HepG2 (cell line): ENCODE measurements at regions not wholly inside any gene's neighbourhood (a gene's known extent, or its start where the extent isn't known, plus 50 kb on each side); places are given as distances from the start of the nearest gene placed in this dataset.

Experiments
- ATAC-seq: fragments of 200-7000 bp; cut with Tn5 transposase; 3 replicates; pipeline ENCODE4 v1.9.1; 2020; ENCODE audit warnings: mild to moderate bottlenecking, moderate library complexity
- BruUV-seq: library from RNA; stranded (reverse); fragments of 400-500 nt; replicated peaks from 2 replicates; lab custom pipeline; 2021; lab: Mats Ljungman, UMichigan
- CTCF ChIA-PET: fragments of 300-600 bp; formaldehyde crosslinking; extraction: SDS; loops from one replicate; lab custom pipeline; 2021; ENCODE audit warnings: low total read pairs, inconsistent platforms, low intra/inter-chr PET ratio; lab: Yijun Ruan, JAX
- POLR2A ChIA-PET: fragments of 350-600 bp; sonication (Branson Sonifier 250); formaldehyde crosslinking; loops from one replicate; lab custom pipeline; 2020; ENCODE audit warnings: antibody characterized with exemption, inconsistent platforms; lab: Yijun Ruan, JAX
- DNase-seq: peaks from one replicate; pipeline ENCODE4 v3.0.0-alpha.2; 2015; ENCODE audit warnings: low spot score
- FAIRE-seq: peaks from 3 replicates; lab custom pipeline; 2011; peaks lifted over from hg19 to GRCh38; lab: Jason Lieb, UNC
- H2AFZ ChIP-seq: one replicate; pipeline ENCODE4 v1.6.1; 2011; ENCODE audit warnings: low read length, inconsistent platforms
- H3K27ac ChIP-seq: fragments of 300-600 bp; 3 replicates; pipeline ENCODE4 v1.8.0; 2011; ENCODE audit warnings: mixed run types, mild to moderate bottlenecking, mixed read lengths, low read length, inconsistent platforms; ENCODE audit not compliant: insufficient read depth; ENCODE audit errors: extremely low read length
- H3K27me3 ChIP-seq, 2 experiments: fragments of 200-600 bp in 1 of 2; 2 replicates in 1 of 2; 3 replicates in 1 of 2; pipeline versions ENCODE4 v1.6.0 to v1.8.0; 2011; ENCODE audit warnings: low read length in 2 of 2, mild to moderate bottlenecking in 2 of 2, moderate library complexity in 2 of 2, inconsistent platforms in 1 of 2; ENCODE audit not compliant: insufficient read depth in 2 of 2, control insufficient read depth in 1 of 2
- H3K36me3 ChIP-seq, 2 experiments: fragments of 200-600 bp in 1 of 2; replicated peaks in 1 of 2; 2 replicates in 1 of 2; 3 replicates in 1 of 2; pipeline versions ENCODE4 v1.5.1 to v1.8.0; 2011; ENCODE audit warnings: low read length in 2 of 2, inconsistent platforms in 1 of 2; ENCODE audit not compliant: insufficient read depth in 2 of 2, control insufficient read depth in 1 of 2
- H3K4me1 ChIP-seq: 2 replicates; pipeline ENCODE4 v1.5.1; 2012; ENCODE audit warnings: low read length, inconsistent platforms; ENCODE audit not compliant: insufficient read depth
- H3K4me2 ChIP-seq: 2 replicates; pipeline ENCODE4 v1.6.0; 2011; ENCODE audit warnings: low read depth, low read length, inconsistent platforms
- H3K4me3 ChIP-seq, 3 experiments: fragments of 200-600 bp in 1 of 3; sonication (generic), shearing (Covaris generic) in 1 of 3; replicated peaks in 1 of 3; 2 replicates each; pipeline ENCODE4 v1.5.1; 2011 to 2016; ENCODE audit warnings: low read length in 3 of 3, inconsistent platforms in 2 of 3, low read depth in 2 of 3, mild to moderate bottlenecking in 2 of 3, control low read depth in 1 of 3, mixed read lengths in 1 of 3; ENCODE audit not compliant: insufficient read depth in 1 of 3
- H3K79me2 ChIP-seq: one replicate; pipeline ENCODE4 v1.6.1; 2011; ENCODE audit warnings: low read length, inconsistent platforms; ENCODE audit not compliant: insufficient read depth
- H3K9ac ChIP-seq: 2 replicates; pipeline ENCODE4 v1.6.0; 2011; ENCODE audit warnings: mild to moderate bottlenecking, low read depth, low read length, inconsistent platforms; ENCODE audit not compliant: insufficient read depth
- H3K9me3 ChIP-seq: 2 replicates; pipeline ENCODE4 v1.5.1; 2012; ENCODE audit warnings: mild to moderate bottlenecking, low read length
- H4K20me1 ChIP-seq: 2 replicates; pipeline ENCODE4 v1.6.0; 2011; ENCODE audit warnings: inconsistent platforms, mild to moderate bottlenecking, low read length, moderate library complexity; ENCODE audit not compliant: insufficient read depth
- CREB1 ChIP-seq, 2 experiments: fragments of 450-650 bp in 1 of 2; IDR thresholded peaks; 2 replicates each; pipeline ENCODE4 v1.6.1; 2016 to 2017; ENCODE audit warnings: control low read depth in 1 of 2, mild to moderate bottlenecking in 1 of 2, missing compliant biosample characterization in 1 of 2, missing genetic modification characterization in 1 of 2
- JUND ChIP-seq: sonication (generic); formaldehyde crosslinking; IDR thresholded peaks from 2 replicates; pipeline ENCODE4 v1.8.0; 2022; ENCODE audit warnings: mild to moderate bottlenecking, missing genetic modification reagents
- KMT2A ChIP-seq: sonication (generic); formaldehyde crosslinking; IDR thresholded peaks from 2 replicates; pipeline ENCODE4 v1.4.0; 2020; ENCODE audit warnings: missing genetic modification reagents
- MAFF ChIP-seq: IDR thresholded peaks from 2 replicates; pipeline ENCODE4 v1.6.1; 2011; ENCODE audit warnings: low read depth, low read length, improper control_type of control experiment
- MAFG ChIP-seq: sonication (generic); formaldehyde crosslinking; IDR thresholded peaks from 2 replicates; pipeline ENCODE4 v1.5.1; 2020; ENCODE audit warnings: mild to moderate bottlenecking, missing genetic modification reagents
- MAFK ChIP-seq, 2 experiments: IDR thresholded peaks in 1 of 2; conservative IDR thresholded peaks in 1 of 2; 2 replicates each; pipeline ENCODE4 v1.6.1; 2011; ENCODE audit warnings: improper control_type of control experiment in 2 of 2, low read length in 2 of 2
- RAD51 ChIP-seq: fragments of 450-650 bp; IDR thresholded peaks from 2 replicates; pipeline ENCODE4 v1.6.1; 2016; ENCODE audit warnings: borderline replicate concordance
- ZNF143 ChIP-seq: sonication (generic); formaldehyde crosslinking; IDR thresholded peaks from 2 replicates; pipeline ENCODE4 v1.4.0; 2020; ENCODE audit warnings: missing genetic modification reagents
- ZNF547 ChIP-seq: sonication (generic); formaldehyde crosslinking; IDR thresholded peaks from 2 replicates; pipeline ENCODE4 v1.5.1; 2020; ENCODE audit warnings: mild to moderate bottlenecking, missing genetic modification reagents
- ZNF616 ChIP-seq: sonication (generic); formaldehyde crosslinking; IDR thresholded peaks from 2 replicates; pipeline ENCODE4 v1.5.0; 2020; ENCODE audit warnings: low read depth, mild to moderate bottlenecking, missing genetic modification reagents
- WGBS: methylation state at CpG from one replicate; pipeline ENCODE4 v1.1.6; 2017; ENCODE audit warnings: low lambda C conversion rate; 5-methylcytosine and 5-hydroxymethylcytosine counted together
- in situ Hi-C: cut with HindIII; loops from 2 replicates; pipeline ENCODE4 v1.10.0; 2017; ENCODE audit warnings: low pct_unique_long_range_greater_than_20kb; ENCODE audit not compliant: extremely low pct_ligation_motif_present
- intact Hi-C: fragments of 100-400 bp; cut with micrococcal nuclease; formaldehyde crosslinking; loops from one replicate; pipeline ENCODE4 v1.10.0; 2022; ENCODE audit not compliant: unreplicated experiment
- TF ChIP-seq, protein P1 (sequence below): sonication (generic); formaldehyde crosslinking; IDR thresholded peaks from 2 replicates; pipeline ENCODE4 v1.4.0; 2020; ENCODE audit warnings: missing genetic modification reagents, borderline replicate concordance
- TF ChIP-seq, protein P2 (sequence below): sonication (generic); formaldehyde crosslinking; IDR thresholded peaks from 2 replicates; pipeline ENCODE4 v1.8.1; 2023; ENCODE audit warnings: mild to moderate bottlenecking, moderate library complexity, missing genetic modification reagents
- TF ChIP-seq, protein P3 (sequence below): conservative IDR thresholded peaks from 2 replicates; pipeline ENCODE4 v1.6.1; 2018; ENCODE audit warnings: missing genetic modification reagents
- TF ChIP-seq, protein P4 (sequence below): sonication (generic); formaldehyde crosslinking; IDR thresholded peaks from 2 replicates; pipeline ENCODE4 v1.4.0; 2020; ENCODE audit warnings: missing genetic modification reagents

DNA sequence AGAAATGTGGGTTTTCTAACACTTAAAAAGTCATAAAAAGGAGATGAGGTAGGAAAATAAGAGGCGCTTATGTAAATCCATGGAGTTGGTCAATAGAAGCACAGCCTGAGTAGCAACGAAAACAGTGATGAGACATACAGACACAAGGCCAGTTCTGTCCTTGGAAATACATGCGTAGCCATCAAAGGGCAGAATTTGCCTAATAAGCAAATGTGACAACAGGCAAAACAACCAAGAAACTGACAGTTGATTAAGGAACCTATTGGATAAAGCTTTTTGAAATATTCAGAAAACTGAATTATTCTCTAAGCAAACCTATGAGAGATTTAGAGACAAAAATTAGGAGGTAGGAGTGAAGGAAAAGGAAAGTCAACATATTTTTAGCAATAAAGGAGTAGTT lies 586.3 kb downstream of the PLCL1 start:
- ChIA-PET POLR2A (no interaction called here), CTCF (no interaction called here)
- Histone ChIP-seq H3K4me1 (no peaks in the 10 kb centered on the region), H3K9ac (no peak overlapping the region), H4K20me1 (no peaks in the 10 kb centered on the region), H3K36me3 (no peaks in the 10 kb centered on the region), H2AFZ (no peak overlapping the region), H3K4me3 (no peak overlapping the region), H3K79me2 (no peaks in the 10 kb centered on the region), H3K9me3 (no peaks in the 10 kb centered on the region), H3K4me2 (no peak overlapping the region), H3K27me3 (no peaks in the 10 kb centered on the region), H3K27ac (no peak overlapping the region)
- in situ Hi-C loops, result no loop called here
- 14% methylated on average over 3 of the region's 3 CpGs for WGBS
- intact Hi-C loops, result no loop called here
- FAIRE-seq, result no peak
- no peak for ATAC-seq
- DNase-seq, result no peak
- BruUV-seq, result no TSS peak
- peak; percentile 63 to 75; a peak in 3 of 4 replicates for TF ChIP-seq MAFK (conservative IDR thresholded peaks at IDR 0.05 in 1 of 2, IDR thresholded peaks at IDR 0.05 in 1 of 2; ENCODE audit: low read length in 2 of 2)
- peak; percentile 68 for TF ChIP-seq MAFF
- TF ChIP-seq ZNF616 (CRISPR knock-in tag), result no peak

DNA sequence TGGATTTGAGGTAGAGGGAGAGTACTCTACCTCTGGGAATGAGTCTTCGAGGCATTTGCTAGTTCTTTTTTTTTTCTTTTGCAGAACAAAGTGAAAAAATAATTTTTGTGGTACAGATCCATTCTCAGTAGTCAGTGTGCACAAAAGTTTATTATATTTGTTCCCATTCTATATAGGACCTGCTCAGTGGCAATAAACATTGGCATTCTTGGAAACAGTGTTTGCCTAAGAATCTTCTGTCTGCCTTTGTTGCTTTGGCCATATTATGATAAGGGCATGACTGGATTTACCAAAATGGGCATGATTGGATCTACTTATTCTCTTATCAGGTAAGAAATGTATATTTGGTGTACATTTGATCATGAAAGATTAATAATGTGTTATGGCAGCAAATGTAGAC lies 583.3 kb downstream of the PLCL1 start:
- H3K4me3 ChIP-seq, result no peak overlapping the region
- CTCF ChIA-PET, result no interaction called here
- no peak overlapping the region for H3K4me2 ChIP-seq
- in situ Hi-C loops (no loop called here), intact Hi-C loops (no loop called here)
- H3K9ac ChIP-seq, result no peak overlapping the region
- no peak for FAIRE-seq
- no peak overlapping the region for H2AFZ ChIP-seq
- no peaks in the 10 kb centered on the region for H3K79me2 ChIP-seq
- no TSS peak for BruUV-seq
- H3K36me3 ChIP-seq, result no peaks in the 10 kb centered on the region
- POLR2A ChIA-PET, result no interaction called here
- no peaks in the 10 kb centered on the region for H4K20me1 ChIP-seq
- WGBS, result 0% methylated on average over 1 of the region's 1 CpG
- DNase-seq, result no peak
- no peaks in the 10 kb centered on the region for H3K9me3 ChIP-seq
- no peaks in the 10 kb centered on the region for H3K27me3 ChIP-seq
- H3K27ac ChIP-seq, result no peak overlapping the region
- no peak for ATAC-seq
- no peaks in the 10 kb centered on the region for H3K4me1 ChIP-seq
- TF ChIP-seq JUND (CRISPR knock-in tag) (no peak), MAFG (CRISPR knock-in tag) (no peak), ZNF547 (CRISPR knock-in tag) (no peak), ZNF143 (CRISPR knock-in tag) (no peak), RAD51 (no peak), CREB1 (IDR thresholded peaks at IDR 0.05) (no peak), CREB1 (CRISPR knock-in tag; IDR thresholded peaks at IDR 0.05) (no peak), KMT2A (CRISPR knock-in tag) (no peak)
- TF ChIP-seq, protein P1, sequence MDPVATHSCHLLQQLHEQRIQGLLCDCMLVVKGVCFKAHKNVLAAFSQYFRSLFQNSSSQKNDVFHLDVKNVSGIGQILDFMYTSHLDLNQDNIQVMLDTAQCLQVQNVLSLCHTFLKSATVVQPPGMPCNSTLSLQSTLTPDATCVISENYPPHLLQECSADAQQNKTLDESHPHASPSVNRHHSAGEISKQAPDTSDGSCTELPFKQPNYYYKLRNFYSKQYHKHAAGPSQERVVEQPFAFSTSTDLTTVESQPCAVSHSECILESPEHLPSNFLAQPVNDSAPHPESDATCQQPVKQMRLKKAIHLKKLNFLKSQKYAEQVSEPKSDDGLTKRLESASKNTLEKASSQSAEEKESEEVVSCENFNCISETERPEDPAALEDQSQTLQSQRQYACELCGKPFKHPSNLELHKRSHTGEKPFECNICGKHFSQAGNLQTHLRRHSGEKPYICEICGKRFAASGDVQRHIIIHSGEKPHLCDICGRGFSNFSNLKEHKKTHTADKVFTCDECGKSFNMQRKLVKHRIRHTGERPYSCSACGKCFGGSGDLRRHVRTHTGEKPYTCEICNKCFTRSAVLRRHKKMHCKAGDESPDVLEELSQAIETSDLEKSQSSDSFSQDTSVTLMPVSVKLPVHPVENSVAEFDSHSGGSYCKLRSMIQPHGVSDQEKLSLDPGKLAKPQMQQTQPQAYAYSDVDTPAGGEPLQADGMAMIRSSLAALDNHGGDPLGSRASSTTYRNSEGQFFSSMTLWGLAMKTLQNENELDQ (CRISPR knock-in tag), result no peak
- TF ChIP-seq, protein P2, sequence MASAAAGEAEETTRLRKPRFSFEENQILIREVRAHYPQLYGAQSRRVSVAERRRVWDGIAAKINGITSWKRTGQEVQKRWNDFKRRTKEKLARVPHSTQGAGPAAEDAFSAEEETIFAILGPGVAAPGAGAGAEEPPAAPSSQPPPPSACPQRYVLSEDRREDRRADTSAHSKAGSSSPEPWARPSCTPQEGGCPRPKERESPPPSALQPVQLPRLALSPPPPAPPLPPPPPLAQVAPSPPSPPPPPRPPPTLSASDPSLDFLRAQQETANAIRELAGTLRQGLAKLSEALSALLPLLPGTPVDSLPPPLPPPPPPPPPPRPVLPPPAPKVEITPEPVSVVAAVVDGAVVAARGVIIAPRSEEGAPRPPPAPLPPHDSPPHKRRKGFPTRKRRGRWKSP (CRISPR knock-in tag), result no peak
- TF ChIP-seq, protein P3, sequence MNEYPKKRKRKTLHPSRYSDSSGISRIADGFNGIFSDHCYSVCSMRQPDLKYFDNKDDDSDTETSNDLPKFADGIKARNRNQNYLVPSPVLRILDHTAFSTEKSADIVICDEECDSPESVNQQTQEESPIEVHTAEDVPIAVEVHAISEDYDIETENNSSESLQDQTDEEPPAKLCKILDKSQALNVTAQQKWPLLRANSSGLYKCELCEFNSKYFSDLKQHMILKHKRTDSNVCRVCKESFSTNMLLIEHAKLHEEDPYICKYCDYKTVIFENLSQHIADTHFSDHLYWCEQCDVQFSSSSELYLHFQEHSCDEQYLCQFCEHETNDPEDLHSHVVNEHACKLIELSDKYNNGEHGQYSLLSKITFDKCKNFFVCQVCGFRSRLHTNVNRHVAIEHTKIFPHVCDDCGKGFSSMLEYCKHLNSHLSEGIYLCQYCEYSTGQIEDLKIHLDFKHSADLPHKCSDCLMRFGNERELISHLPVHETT (CRISPR knock-in tag), result no peak
- TF ChIP-seq, protein P4, sequence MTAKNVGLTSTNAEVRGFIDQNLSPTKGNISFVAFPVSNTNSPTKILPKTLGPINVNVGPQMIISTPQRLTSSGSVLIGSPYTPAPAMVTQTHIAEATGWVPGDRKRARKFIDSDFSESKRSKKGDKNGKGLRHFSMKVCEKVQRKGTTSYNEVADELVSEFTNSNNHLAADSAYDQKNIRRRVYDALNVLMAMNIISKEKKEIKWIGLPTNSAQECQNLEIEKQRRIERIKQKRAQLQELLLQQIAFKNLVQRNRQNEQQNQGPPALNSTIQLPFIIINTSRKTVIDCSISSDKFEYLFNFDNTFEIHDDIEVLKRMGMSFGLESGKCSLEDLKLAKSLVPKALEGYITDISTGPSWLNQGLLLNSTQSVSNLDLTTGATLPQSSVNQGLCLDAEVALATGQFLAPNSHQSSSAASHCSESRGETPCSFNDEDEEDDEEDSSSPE (CRISPR knock-in tag), result no peak
